ENCODE measurements at regions not wholly inside any gene's neighbourhood (a gene's known extent, or its start where the extent isn't known, plus 50 kb on each side); places are given as distances from the start of the nearest gene placed in this dataset.

- Histone ChIP-seq H2BK15ac (ENCODE audit: low read depth, low read length) (no peak overlapping the region), H2BK120ac (ENCODE audit: low read depth, low read length) (no peak overlapping the region), H3K27ac (ENCODE audit: insufficient read depth, low read length) (no peak overlapping the region), H3K56ac (ENCODE audit: extremely low read depth, insufficient read depth, low read length) (no peak overlapping the region), H2AK9ac (replicated peaks; ENCODE audit: low read depth, low read length, poor library complexity) (no peak overlapping the region), H4K20me1 (ENCODE audit: insufficient read depth, low read length) (no peaks in the 10 kb centered on the region), H3K9me3 (ENCODE audit: control insufficient read depth, insufficient read depth, low read length) (no peaks in the 10 kb centered on the region), H4K91ac (ENCODE audit: insufficient read depth, low read depth, low read length) (no peak overlapping the region), H3K9me1 (ENCODE audit: insufficient read depth, low read length) (no peaks in the 10 kb centered on the region), H3K27me3 (ENCODE audit: control insufficient read depth, insufficient read depth, low read length) (no peaks in the 10 kb centered on the region), H3K36me3 (ENCODE audit: control insufficient read depth, insufficient read depth, low read length) (no peaks in the 10 kb centered on the region), H3K79me1 (ENCODE audit: low read depth in 1 of 2, low read length in 2 of 2) (no peaks in the 10 kb centered on the region), H4K5ac (ENCODE audit: low read depth, low read length) (no peak overlapping the region), H3K18ac (ENCODE audit: low read depth, low read length) (no peak overlapping the region), H3K4me1 (ENCODE audit: control insufficient read depth, insufficient read depth, low read length) (no peaks in the 10 kb centered on the region), H2AK5ac (ENCODE audit: low read depth, low read length) (no peak overlapping the region), H4K8ac (ENCODE audit: low read depth in 2 of 2, low read length in 2 of 2) (no peak overlapping the region), H2BK5ac (ENCODE audit: low read depth, low read length, poor library complexity, severe bottlenecking) (no peak overlapping the region), H2BK20ac (ENCODE audit: low read depth, low read length) (no peak overlapping the region), H3K23ac (ENCODE audit: low read depth, low read length) (no peak overlapping the region), H3K4me2 (ENCODE audit: low read depth, low read length) (no peak overlapping the region), H3K14ac (replicated peaks; ENCODE audit: low read depth, low read length) (no peak overlapping the region), H2AFZ (replicated peaks; ENCODE audit: low read length, poor library complexity) (no peak overlapping the region), H3K4me3 (ENCODE audit: insufficient read depth, low read depth, low read length) (no peak overlapping the region), H3K4ac (ENCODE audit: low read depth, low read length) (no peak overlapping the region), H3K9ac (ENCODE audit: low read depth, low read length) (no peak overlapping the region)
- DNase-seq, result no peak
- WGBS, 2 experiments (ENCODE audit: extremely low coverage in 2 of 2, insufficient read length in 1 of 2), result no CpG with 5 or more reads among the region's 2 CpGs
- no peak for ATAC-seq (ENCODE audit: low read depth)
- BruUV-seq (replicated peaks), result no TSS peak
- ChIA-PET CTCF (no interaction called here), POLR2A (ENCODE audit: unreplicated experiment) (no interaction called here)
- in situ Hi-C loops (cut with MboI; ENCODE audit: low sequenced_read_pairs), result no loop called here
- TF ChIP-seq ELK1 (IDR thresholded peaks at IDR 0.05; ENCODE audit: borderline replicate concordance, low read depth, low read length), result no peak
- no peak for TF ChIP-seq POLR2A (IDR thresholded peaks at IDR 0.05; ENCODE audit: low read depth, low read length)
- TF ChIP-seq SMC3 (IDR thresholded peaks at IDR 0.05; ENCODE audit: low read depth, low read length), result no peak
- TF ChIP-seq MXI1 (IDR thresholded peaks at IDR 0.05; ENCODE audit: borderline replicate concordance, low read depth, low read length), result no peak
- TF ChIP-seq CHD1 (IDR thresholded peaks at IDR 0.05; ENCODE audit: low read depth, low read length), result no peak
- no peak for TF ChIP-seq MAFK (IDR thresholded peaks at IDR 0.05; ENCODE audit: low read depth, low read length)
- TF ChIP-seq, protein P1, sequence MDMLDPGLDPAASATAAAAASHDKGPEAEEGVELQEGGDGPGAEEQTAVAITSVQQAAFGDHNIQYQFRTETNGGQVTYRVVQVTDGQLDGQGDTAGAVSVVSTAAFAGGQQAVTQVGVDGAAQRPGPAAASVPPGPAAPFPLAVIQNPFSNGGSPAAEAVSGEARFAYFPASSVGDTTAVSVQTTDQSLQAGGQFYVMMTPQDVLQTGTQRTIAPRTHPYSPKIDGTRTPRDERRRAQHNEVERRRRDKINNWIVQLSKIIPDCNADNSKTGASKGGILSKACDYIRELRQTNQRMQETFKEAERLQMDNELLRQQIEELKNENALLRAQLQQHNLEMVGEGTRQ (IDR thresholded peaks at IDR 0.05; ENCODE audit: low read depth, low read length), result no peak
- TF ChIP-seq BHLHE40 (IDR thresholded peaks at IDR 0.05; ENCODE audit: low read depth, low read length), result no peak
- TF ChIP-seq RCOR1 (IDR thresholded peaks at IDR 0.05; ENCODE audit: insufficient replicate concordance, low read length), result no peak
- TF ChIP-seq CTCF (conservative IDR thresholded peaks at IDR 0.05; ENCODE audit: low read depth, low read length), result no peak
- TF ChIP-seq RFX5 (IDR thresholded peaks at IDR 0.05; ENCODE audit: low read depth, low read length), result no peak
- TF ChIP-seq MAZ (IDR thresholded peaks at IDR 0.05; ENCODE audit: borderline replicate concordance, low read depth, low read length), result no peak
- TF ChIP-seq NFE2L2 (IDR thresholded peaks at IDR 0.05; ENCODE audit: low read depth, low read length), result no peak
- no peak for TF ChIP-seq RAD21 (IDR thresholded peaks at IDR 0.05; ENCODE audit: low read length)
- TF ChIP-seq CEBPB (IDR thresholded peaks at IDR 0.05; ENCODE audit: low read depth, low read length), result no peak
- no peak for TF ChIP-seq FOS (IDR thresholded peaks at IDR 0.05; ENCODE audit: low read depth, low read length)
- dilution Hi-C loops (cut with HindIII; ENCODE audit: low sequenced_read_pairs, unreplicated experiment), result no loop called here
- intact Hi-C loops (cut with micrococcal nuclease), result no loop called here
Measured at GRCh38 chr13:90500569-90500968, 846.9 kb upstream of the MIR17HG start.

Data from IMR-90 (cell line).